ENCODE measurements at regions not wholly inside any gene's neighbourhood (a gene's known extent, or its start where the extent isn't known, plus 50 kb on each side); places are given as distances from the start of the nearest gene placed in this dataset.

- no peak for DNase-seq
Measured at GRCh38 chr1:199675937-199676336, 351.6 kb upstream of the NR5A2 start.

- no peak for DNase-seq
Measured at GRCh38 chr1:199678771-199679170, 348.7 kb upstream of the NR5A2 start.

GRCh38 chr1:199682081-199682480 lies 345.4 kb upstream of the NR5A2 start:
- DNase-seq, result no peak

- peak; percentile 6 for DNase-seq
Measured at GRCh38 chr1:199684686-199685273, 342.7 kb upstream of the NR5A2 start.

DNA sequence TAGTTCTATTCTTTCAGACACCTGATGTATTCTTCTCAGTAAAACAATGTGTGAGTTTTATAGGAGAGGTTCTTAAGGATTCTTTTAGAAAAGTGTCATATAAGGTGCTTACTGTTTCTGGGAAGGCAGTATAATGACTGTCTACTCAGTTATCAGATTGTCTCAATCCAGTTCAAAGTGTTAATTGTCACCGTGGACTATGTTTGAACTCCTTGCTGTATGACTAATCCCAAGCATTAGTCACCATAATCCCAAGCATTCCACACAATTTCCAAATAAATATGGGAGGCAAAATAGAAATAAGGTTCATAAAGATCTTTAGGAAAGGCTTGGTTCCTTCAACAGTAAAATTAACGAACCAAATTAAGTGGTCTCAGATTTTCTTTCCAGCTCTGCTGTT lies 342.1 kb upstream of the NR5A2 start:
- no peak for DNase-seq

DNA sequence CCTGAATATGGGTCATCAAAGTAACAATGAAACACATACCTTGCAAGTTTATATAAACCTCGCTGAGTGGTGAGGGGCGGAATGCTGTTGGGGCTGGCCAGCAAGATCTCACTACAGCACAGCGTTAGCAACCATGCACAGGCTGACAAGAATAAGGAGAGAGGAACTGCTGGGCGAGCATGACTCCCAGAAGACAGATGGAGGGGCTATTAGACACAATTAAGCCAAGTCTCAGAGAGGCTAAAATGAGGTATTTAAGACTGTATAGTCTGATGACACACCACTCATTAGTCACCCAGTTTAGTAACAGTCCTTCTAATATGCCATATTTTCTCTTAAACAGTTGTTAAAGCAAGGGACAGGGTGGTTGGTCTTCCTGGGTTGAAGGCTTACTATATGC lies 340.2 kb upstream of the NR5A2 start:
- no peak for DNase-seq

DNA sequence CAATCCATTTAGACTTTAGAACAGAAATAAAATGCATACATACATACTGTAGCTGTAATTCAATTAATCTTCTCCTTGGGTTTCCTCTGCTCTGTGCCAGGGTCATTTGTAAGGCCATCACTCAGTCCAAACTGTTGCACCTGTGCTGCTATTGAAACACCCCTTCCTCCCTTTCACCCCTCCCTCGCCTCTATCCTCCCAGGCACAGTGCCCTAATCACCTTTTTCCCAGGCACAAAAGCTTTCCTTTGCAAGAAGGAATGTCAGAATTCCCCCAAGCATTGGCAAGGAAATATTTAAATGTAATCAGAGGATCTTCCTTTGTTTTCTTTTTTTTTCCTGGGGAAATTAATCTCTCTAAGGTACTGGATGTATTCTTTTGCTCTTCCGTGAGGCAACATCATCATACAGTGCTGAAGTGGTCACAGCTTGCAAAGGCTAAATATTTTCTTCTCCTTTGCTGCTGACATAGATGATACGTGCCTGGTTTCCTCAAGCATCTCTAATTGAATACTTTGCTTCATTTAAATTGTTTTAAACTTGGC lies 339.3 kb upstream of the NR5A2 start:
- no peak for DNase-seq

- DNase-seq, result no peak
Measured at GRCh38 chr1:199688774-199689173, 338.7 kb upstream of the NR5A2 start.

GRCh38 chr1:199690496-199690895 lies 337.0 kb upstream of the NR5A2 start:
- no peak for DNase-seq

DNA sequence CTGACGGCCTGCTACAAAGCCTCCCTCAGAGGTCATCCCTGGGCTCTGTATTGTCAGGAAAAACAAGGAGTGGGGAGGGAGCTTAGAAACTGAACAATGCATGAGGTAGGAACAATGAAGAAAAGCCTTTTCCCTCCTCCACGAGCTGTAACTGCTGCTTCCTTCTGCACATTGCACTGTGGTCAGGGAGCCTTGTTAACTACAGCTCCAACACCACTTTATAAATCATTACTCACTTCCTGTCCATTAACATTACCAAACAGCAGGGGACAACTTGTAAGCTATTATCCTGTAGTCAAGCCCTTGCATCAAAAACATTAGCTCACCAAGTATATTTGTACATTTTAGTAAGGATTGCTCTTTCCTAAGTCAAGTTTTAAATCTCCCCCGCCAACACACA lies 336.0 kb upstream of the NR5A2 start:
- DNase-seq, result no peak

DNA sequence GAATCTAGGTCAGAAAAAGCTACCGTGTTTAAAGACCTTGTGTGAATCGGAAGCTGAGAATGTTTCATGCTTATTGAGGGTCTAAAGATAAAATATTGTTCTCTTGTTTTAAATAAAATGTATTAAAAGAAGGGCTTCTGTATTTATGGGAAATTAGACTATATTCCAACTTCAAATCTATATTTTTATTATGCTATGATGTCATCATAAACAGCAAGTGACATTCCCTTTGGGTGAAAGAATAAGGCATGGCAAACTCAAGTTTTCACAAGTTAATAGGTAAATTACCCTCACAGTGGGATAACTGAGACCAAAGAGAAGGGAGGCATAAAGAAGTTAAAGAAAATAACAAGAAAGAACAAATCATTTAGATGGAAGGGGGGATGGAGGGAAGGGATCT lies 333.8 kb upstream of the NR5A2 start:
- no peak for DNase-seq

- DNase-seq, result no peak
Measured at GRCh38 chr1:199696225-199696624, 331.3 kb upstream of the NR5A2 start.

DNA sequence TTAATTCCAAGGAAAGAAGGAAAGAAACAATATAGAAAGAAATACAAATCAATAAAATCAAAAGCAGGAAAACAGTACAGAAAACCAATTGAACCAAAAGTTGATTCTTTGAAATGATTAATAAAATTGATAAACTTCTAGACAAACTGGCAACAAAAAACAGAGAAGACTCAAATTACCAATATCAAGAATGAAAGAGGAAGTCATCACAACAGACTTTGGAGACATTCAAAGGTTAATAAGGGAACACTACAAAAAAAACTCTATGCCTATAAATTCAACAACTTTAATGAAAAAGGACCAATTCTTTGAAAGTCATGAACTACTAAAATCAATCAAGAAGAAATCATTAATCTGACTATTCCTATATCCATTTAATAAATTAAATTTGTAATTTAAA lies 329.3 kb upstream of the NR5A2 start:
- no peak for DNase-seq

DNA sequence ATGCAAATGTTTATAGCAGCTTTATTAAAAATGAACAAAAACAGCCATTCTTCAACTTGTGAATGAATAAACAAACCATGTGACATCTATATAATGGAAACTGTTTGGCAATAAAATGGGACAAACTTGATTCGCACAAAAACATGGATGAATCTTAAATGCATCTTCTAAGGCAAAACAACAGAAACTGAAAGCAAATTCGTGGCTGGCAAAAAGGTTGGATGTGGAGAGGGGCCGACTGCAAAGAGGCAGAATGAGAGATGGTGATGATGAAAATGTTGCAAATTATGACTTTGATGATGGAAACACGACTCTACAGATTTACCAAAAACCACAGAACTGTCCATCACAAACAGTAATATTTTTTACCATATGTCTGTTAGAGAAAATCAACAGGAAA lies 327.0 kb upstream of the NR5A2 start:
- DNase-seq, result no peak

GRCh38 chr1:199701726-199702125 lies 325.8 kb upstream of the NR5A2 start:
- DNase-seq, result no peak

- no peak for DNase-seq
Measured at GRCh38 chr1:199704231-199704630, 323.3 kb upstream of the NR5A2 start.

- DNase-seq, result no peak
Measured at GRCh38 chr1:199705825-199706224, 321.7 kb upstream of the NR5A2 start.

GRCh38 chr1:199706826-199707606 lies 320.5 kb upstream of the NR5A2 start:
- DNase-seq, result no peak

DNA sequence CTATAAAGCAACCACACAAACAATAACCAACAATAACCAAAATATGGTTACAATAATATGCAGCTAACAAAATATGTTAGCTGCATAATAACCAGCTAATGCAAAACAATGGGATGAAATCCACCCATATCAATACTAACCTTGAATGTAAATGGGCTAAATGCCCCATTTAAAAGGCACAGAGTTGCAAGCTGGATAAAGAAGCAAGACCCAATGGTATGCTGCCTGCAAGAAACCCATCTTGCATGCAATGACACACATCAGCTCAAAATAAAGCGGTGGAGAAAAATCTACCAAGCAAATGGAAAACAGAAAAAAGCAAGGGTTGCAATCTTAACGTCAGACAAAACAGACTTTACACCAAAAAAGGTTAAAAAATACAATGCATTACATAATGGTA lies 316.5 kb upstream of the NR5A2 start:
- no peak for DNase-seq

DNA sequence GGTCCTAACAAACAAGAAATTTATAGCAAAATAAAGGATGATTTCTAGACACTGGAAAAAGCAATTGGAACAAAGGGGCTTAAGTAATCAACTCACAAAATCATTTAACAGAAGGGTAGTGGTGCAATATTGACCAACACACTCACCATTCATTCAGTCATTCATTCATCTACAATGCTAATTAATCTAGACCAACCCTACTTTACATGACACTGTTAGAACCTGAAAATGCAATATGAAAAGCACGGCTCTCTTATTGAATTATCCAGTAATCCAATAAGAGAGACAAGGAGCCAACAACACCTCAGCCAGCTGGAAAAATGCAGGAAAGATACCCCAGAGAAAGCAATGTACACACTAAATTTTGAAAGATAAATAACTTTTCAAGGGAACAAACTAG lies 310.8 kb upstream of the NR5A2 start:
- DNase-seq, result no peak

GRCh38 chr1:199719156-199719842 lies 308.2 kb upstream of the NR5A2 start:
- DNase-seq, result no peak

- no peak for DNase-seq
Measured at GRCh38 chr1:199720496-199720895, 307.0 kb upstream of the NR5A2 start.

DNA sequence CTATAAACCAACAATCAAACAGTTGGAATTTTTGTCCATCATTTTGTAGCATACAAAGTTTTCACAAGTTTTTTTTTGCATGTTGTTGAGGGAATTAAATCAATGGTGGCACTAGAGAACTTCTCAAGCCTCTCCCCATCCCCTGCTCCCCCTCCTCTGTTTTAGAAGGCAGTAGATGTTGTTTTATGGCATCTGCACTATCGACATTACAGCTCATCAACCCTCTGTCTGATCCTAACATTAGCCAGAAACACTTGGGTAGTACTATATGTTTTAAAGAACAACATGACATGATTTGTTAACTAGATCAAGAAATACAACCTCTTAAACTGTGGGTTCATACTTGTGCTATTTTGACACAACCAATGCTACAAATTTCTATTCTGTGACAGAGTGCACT lies 306.5 kb upstream of the NR5A2 start:
- DNase-seq, result no peak

All from activated gamma-delta T cell treated with Interleukin-2 at 50 U/mL for 16 hours (primary cell).